Central memory CD8-positive, alpha-beta T cell (primary cell): ENCODE measurements at regions not wholly inside any gene's neighbourhood (a gene's known extent, or its start where the extent isn't known, plus 50 kb on each side); places are given as distances from the start of the nearest gene placed in this dataset.

ENCODE experiments used
- ATAC-seq: fragments of 150-1000 bp; cut with Tn5 transposase; replicated peaks from 2 replicates; pipeline ENCODE4 v1.10.0; 2022; ENCODE audit warnings: mild to moderate bottlenecking, moderate FRiP score, moderate number of reproducible peaks; ENCODE audit not compliant: poor library complexity, severe bottlenecking; ENCODE audit errors: extremely low read depth
- DNase-seq, 2 donors: peaks; one replicate each; pipeline ENCODE4 v3.0.0; 2021; ENCODE audit warnings: low spot score in 2 of 2
- H3K27ac Mint-ChIP-seq: one replicate; pipeline ENCODE4 v1.8.0; 2022; ENCODE audit warnings: low read depth, mild to moderate bottlenecking, moderate library complexity, mixed read lengths
- H3K27me3 Mint-ChIP-seq: one replicate; pipeline ENCODE4 v1.8.0; 2022; ENCODE audit warnings: mixed read lengths
- H3K36me3 Mint-ChIP-seq: one replicate; pipeline ENCODE4 v1.8.0; 2022; ENCODE audit warnings: mild to moderate bottlenecking, moderate library complexity, mixed read lengths; ENCODE audit not compliant: insufficient read depth
- H3K4me1 Mint-ChIP-seq: one replicate; pipeline ENCODE4 v1.8.0; 2022; ENCODE audit warnings: mixed read lengths
- H3K4me3 Mint-ChIP-seq: one replicate; pipeline ENCODE4 v1.8.0; 2022; ENCODE audit warnings: mild to moderate bottlenecking, moderate library complexity, mixed read lengths
- H3K9me3 Mint-ChIP-seq: one replicate; pipeline ENCODE4 v1.8.0; 2022; ENCODE audit warnings: mixed read lengths

DNA sequence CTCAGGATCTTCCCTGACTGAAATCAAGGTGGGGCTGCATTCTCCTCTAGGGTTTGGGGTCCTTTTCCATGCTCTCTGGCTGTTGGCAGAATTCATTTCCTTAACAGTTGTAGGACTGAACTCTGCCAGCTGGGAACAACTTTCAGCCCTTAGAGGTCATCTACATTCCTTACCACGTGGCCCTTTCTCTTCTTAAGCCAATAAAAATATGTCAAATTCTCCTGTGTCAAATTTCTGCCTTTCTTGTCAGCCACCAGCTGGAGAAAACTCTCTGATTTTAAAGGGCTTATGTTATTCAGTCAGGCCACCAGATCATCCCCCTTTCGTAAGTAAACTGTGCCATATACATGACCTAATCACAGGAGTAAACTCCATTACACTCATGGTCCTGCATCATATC lies 95.3 kb upstream of the IL6 start:
- no peak overlapping the region for H3K27ac Mint-ChIP-seq
- H3K36me3 Mint-ChIP-seq: peaks cover 2% of the 10 kb centered on the region
- peaks cover 38% of the 10 kb centered on the region for H3K27me3 Mint-ChIP-seq
- DNase-seq (no peak), ATAC-seq (no peak)
- H3K4me3 Mint-ChIP-seq: no peak overlapping the region
- H3K4me1 Mint-ChIP-seq: no peaks in the 10 kb centered on the region
- H3K9me3 Mint-ChIP-seq: no peaks in the 10 kb centered on the region

DNA sequence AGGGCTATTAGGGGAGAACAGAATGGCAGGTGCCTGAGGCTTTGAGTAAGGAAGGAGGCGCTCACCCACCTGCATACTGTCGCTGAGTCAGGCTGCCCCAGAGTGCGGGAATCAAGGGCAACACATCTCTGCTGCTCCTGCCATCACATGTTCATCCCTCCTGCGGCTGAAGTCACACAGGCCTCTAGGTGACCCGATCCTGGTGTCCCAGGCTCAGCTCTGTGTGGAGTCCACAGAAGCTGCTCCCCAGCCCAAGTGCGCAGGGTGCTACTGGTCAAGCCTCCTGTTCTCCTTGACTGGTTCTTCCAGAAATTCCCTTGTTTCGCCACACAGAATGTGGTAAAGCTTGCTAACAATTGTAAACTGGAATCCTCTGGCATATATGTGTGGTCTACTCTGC lies 96.9 kb upstream of the IL6 start:
- no peak for ATAC-seq
- DNase-seq: no peak
- Mint-ChIP-seq H3K4me3 (no peak overlapping the region), H3K4me1 (no peaks in the 10 kb centered on the region), H3K27me3 (peaks cover 45% of the 10 kb centered on the region), H3K36me3 (peaks cover 2% of the 10 kb centered on the region), H3K9me3 (no peaks in the 10 kb centered on the region), H3K27ac (no peak overlapping the region)

DNA sequence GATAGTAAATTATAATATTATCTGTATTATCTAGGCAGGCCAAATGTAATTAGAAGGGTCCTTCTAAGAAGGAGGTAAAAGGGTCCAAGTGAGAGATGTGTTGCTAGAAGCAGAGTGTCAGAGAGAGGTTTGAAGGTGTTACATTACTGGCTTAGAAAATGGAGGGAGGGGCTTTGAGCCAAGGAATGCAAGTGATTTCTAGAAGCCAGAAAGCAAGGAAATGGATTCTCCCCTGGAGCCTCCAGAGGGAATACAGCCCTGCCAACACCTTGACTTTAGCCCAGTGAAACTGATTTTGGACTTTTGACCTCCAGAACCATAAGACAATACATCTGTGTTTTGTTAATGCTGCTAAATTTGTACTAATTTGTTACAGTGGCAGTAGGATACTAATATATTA lies 97.9 kb upstream of the IL6 start:
- no peak overlapping the region for H3K27ac Mint-ChIP-seq
- peaks cover 34% of the 10 kb centered on the region for H3K27me3 Mint-ChIP-seq
- no peaks in the 10 kb centered on the region for H3K9me3 Mint-ChIP-seq
- no peak overlapping the region for H3K4me3 Mint-ChIP-seq
- no peaks in the 10 kb centered on the region for H3K4me1 Mint-ChIP-seq
- DNase-seq (no peak), ATAC-seq (no peak)
- peaks cover 2% of the 10 kb centered on the region for H3K36me3 Mint-ChIP-seq

DNA sequence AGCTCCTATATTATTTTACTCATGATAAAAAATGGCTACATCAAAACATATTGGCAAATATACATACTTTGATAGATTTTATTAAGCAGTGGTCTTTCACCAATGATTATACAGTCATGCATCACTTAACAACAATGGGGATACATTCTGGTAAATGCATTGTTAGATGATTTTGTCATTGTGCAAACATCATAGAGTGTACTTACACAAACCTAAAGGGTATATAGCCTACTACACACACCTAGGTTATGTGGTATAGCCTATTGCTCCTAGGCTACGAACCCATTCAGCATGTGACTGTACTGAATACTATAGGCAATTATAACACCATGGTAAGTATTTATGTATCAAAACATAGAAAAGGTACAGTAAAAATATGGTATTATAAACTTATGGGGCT lies 98.9 kb upstream of the IL6 start:
- Mint-ChIP-seq H3K27ac (no peak overlapping the region), H3K4me1 (no peaks in the 10 kb centered on the region), H3K9me3 (no peaks in the 10 kb centered on the region), H3K4me3 (no peak overlapping the region), H3K36me3 (peaks cover 2% of the 10 kb centered on the region), H3K27me3 (peaks cover 27% of the 10 kb centered on the region)
- no peak for ATAC-seq
- no peak for DNase-seq

DNA sequence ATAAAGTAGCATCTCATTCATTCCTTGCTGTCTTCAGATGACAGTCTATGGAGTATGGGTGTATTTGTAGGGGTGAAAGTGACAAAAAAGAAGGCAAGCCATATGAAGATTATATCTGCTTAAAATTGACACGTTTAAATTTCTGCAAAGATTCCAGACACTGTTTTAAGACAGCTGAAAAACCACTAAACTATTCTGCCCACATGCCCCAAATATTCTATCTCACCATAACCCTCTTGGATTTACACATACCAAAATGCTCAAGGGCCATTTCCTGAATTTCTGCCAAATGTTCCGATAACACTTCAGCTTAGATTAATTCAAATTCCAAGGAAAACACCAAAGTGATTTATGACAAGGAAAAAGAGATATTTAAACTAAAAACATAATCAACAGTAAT lies 99.9 kb upstream of the IL6 start:
- H3K27me3 Mint-ChIP-seq: peaks cover 23% of the 10 kb centered on the region
- ATAC-seq (no peak), DNase-seq (no peak)
- H3K9me3 Mint-ChIP-seq: no peaks in the 10 kb centered on the region
- H3K27ac Mint-ChIP-seq: no peak overlapping the region
- H3K4me1 Mint-ChIP-seq: no peaks in the 10 kb centered on the region
- H3K36me3 Mint-ChIP-seq: peaks cover 2% of the 10 kb centered on the region
- H3K4me3 Mint-ChIP-seq: no peak overlapping the region

DNA sequence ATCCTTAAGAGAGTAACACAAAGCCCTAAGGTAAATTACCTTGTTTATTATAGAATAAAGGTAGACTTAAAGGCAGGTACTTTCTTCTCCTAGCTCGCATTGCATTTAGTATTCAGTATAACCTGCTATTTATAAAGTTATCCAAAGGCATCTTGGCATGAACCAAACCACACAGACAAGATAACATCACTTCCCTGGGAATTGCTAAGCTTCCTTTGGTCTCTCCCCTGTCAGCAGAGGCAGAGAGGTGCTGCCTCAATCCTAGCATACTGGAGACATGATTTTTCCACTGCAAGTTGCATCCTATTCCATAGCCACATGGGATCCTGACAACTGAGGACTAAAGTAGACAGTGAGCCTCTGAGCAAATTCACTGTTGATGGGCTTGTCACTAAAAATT lies 101.7 kb upstream of the IL6 start:
- peaks cover 2% of the 10 kb centered on the region for H3K36me3 Mint-ChIP-seq

DNA sequence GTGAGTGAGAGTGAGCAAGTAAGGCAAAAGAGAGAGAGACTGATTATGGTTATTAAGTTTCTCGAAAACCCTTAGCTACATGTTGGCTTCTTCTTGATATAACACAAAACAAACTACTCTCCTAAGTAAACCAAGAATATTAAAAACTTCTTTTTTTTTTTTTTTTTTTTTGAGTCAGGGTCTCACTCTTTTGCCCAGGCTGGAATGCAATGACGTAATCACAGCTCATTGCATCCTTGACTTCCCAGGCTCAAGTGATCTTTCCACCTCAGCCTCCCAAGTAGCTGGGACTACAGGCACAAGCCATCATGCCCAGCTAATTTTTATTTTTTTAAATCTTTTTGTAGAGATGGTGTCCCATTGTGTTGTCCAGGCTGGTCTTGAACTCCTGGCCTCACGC lies 102.2 kb upstream of the IL6 start:
- no peak for DNase-seq
- Mint-ChIP-seq H3K27me3 (peaks cover 13% of the 10 kb centered on the region), H3K4me3 (no peak overlapping the region), H3K36me3 (peaks cover 2% of the 10 kb centered on the region), H3K4me1 (no peaks in the 10 kb centered on the region), H3K27ac (no peak overlapping the region), H3K9me3 (no peaks in the 10 kb centered on the region)
- no peak for ATAC-seq

More for the DNA sequence above, 101.7 kb upstream of the IL6 start:
- no peaks in the 10 kb centered on the region for H3K4me1 Mint-ChIP-seq
- H3K27me3 Mint-ChIP-seq: peaks cover 13% of the 10 kb centered on the region
- H3K27ac Mint-ChIP-seq: no peak overlapping the region
- ATAC-seq: no peak
- H3K9me3 Mint-ChIP-seq: no peaks in the 10 kb centered on the region
- no peak overlapping the region for H3K4me3 Mint-ChIP-seq
- DNase-seq: no peak

- ATAC-seq (no peak), DNase-seq (no peak)
- no peak overlapping the region for H3K27ac Mint-ChIP-seq
- no peaks in the 10 kb centered on the region for H3K36me3 Mint-ChIP-seq
- H3K27me3 Mint-ChIP-seq: peaks cover 13% of the 10 kb centered on the region
- no peaks in the 10 kb centered on the region for H3K9me3 Mint-ChIP-seq
- no peaks in the 10 kb centered on the region for H3K4me1 Mint-ChIP-seq
- H3K4me3 Mint-ChIP-seq: no peak overlapping the region
Observed at GRCh38 chr7:22622116-22622785, 104.7 kb upstream of the IL6 start.

DNA sequence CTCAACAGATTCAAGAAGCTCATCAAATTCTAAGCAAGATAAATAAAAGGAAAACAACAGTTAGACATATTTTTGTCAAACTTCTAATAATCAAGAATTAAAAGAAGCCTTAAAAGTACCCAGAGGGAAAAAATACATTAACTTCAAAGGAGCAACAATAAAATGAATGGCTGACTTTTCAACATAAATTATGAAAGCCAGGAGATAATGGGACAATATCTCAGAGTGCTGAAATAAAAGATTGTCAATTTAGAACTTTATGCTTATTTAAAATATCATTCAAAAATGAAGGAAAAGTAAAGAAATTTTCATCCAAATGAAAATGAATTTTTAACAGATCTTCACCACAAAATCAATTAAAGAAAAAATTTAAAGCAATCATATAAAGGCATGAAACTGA lies 108.5 kb upstream of the IL6 start:
- DNase-seq (no peak), ATAC-seq (no peak)
- H3K4me1 Mint-ChIP-seq: no peaks in the 10 kb centered on the region
- no peak overlapping the region for H3K4me3 Mint-ChIP-seq
- no peaks in the 10 kb centered on the region for H3K36me3 Mint-ChIP-seq
- H3K27ac Mint-ChIP-seq: no peak overlapping the region
- no peaks in the 10 kb centered on the region for H3K9me3 Mint-ChIP-seq
- peaks cover 22% of the 10 kb centered on the region for H3K27me3 Mint-ChIP-seq

DNA sequence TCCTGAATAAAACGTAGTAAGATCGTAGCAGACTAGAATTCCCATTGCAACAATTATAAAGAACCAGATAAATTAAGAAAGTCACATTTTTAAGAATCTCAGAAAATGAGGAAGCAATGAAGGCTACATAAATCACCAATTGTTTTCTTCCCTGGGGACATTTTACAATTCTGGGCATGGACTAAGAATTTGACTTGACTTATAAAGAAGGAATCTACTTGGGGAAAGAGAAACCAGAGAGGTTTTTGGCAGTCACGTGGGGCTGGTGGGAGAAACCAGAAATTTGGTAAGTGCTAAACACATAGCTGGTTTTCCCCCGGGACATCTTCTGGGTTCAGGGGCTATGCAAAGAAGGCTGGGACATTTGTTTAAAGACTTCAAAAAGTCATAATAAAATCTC lies 109.8 kb upstream of the IL6 start:
- no peak for ATAC-seq
- H3K36me3 Mint-ChIP-seq: no peaks in the 10 kb centered on the region
- H3K27me3 Mint-ChIP-seq: peaks cover 33% of the 10 kb centered on the region
- DNase-seq: no peak
- no peaks in the 10 kb centered on the region for H3K9me3 Mint-ChIP-seq
- H3K4me1 Mint-ChIP-seq: no peaks in the 10 kb centered on the region
- no peak overlapping the region for H3K27ac Mint-ChIP-seq
- no peak overlapping the region for H3K4me3 Mint-ChIP-seq

DNA sequence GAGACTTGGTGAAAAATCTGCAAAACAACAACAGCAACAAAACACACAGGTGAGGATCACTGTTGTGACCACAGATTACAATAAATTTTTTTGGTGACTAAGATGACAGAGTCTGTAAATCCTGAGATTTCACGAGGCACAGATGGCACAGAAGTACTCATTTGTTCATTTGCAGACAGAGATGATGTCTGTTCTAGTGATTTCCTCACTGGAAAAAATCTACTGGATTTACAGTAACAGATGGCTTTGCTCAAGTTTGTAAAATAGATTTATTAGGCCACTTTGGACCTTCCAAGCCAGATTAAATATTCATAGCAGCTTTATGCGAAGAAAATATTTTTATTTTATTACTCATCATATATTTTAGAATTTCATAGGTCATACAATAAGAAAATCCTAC lies 113.5 kb upstream of the IL6 start:
- no peaks in the 10 kb centered on the region for H3K9me3 Mint-ChIP-seq
- no peaks in the 10 kb centered on the region for H3K4me1 Mint-ChIP-seq
- ATAC-seq (no peak), DNase-seq (no peak)
- peaks cover 43% of the 10 kb centered on the region for H3K27me3 Mint-ChIP-seq
- H3K36me3 Mint-ChIP-seq: no peaks in the 10 kb centered on the region
- H3K4me3 Mint-ChIP-seq: no peak overlapping the region
- no peak overlapping the region for H3K27ac Mint-ChIP-seq

DNA sequence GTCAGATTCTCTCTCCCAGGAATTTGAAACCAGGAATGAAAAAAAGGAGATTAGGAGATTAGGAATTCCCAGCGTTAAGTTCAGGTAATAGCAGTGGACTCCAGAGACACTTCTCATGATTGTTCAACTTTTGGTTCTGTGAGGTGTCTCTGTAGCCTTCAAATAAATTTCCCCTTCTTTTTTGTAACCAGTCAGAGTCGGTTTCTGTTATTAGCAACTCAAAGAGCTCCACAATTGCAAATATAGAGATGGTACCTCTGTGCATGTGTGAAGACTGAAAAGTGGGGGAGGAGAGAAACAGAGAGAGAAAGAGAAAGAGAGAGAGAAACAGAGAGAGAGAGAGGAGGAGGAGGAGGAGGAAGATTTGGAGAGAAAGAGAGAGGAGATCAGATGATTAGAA lies 112.8 kb upstream of the STEAP1B start:
- Mint-ChIP-seq H3K4me3 (no peak overlapping the region), H3K4me1 (no peaks in the 10 kb centered on the region), H3K27ac (no peak overlapping the region), H3K36me3 (no peaks in the 10 kb centered on the region), H3K9me3 (no peaks in the 10 kb centered on the region), H3K27me3 (peaks cover 43% of the 10 kb centered on the region)
- no peak for DNase-seq
- no peak for ATAC-seq

- H3K4me3 Mint-ChIP-seq: no peak overlapping the region
Observed at GRCh38 chr7:22611758-22612079, 111.7 kb upstream of the STEAP1B start.

More at GRCh38 chr7:22611758-22612079, 111.7 kb upstream of the STEAP1B start:
- no peaks in the 10 kb centered on the region for H3K9me3 Mint-ChIP-seq
- peaks cover 43% of the 10 kb centered on the region for H3K27me3 Mint-ChIP-seq
- H3K4me1 Mint-ChIP-seq: no peaks in the 10 kb centered on the region
- no peak overlapping the region for H3K27ac Mint-ChIP-seq
- DNase-seq (no peak), ATAC-seq (no peak)
- H3K36me3 Mint-ChIP-seq: no peaks in the 10 kb centered on the region
